NB4 (cell line): ENCODE measurements at regions not wholly inside any gene's neighbourhood (a gene's known extent, or its start where the extent isn't known, plus 50 kb on each side); places are given as distances from the start of the nearest gene placed in this dataset.
"Not testable (repeated sequence)": the region's sequence is repeated elsewhere in the genome, so short reads cannot be mapped to it uniquely, and the experiment has no call there.

Source experiments
- POLR2A ChIP-seq: IDR thresholded peaks from 2 replicates; pipeline ENCODE4 v1.6.1; 2011; ENCODE audit warnings: mild to moderate bottlenecking; ENCODE audit not compliant: insufficient read length; ENCODE audit errors: extremely low read depth
- TF ChIP-seq, protein P1 (sequence below): IDR thresholded peaks from one replicate; pipeline ENCODE4 v1.5.1; 2012; ENCODE audit warnings: low read depth, low read length

DNA sequence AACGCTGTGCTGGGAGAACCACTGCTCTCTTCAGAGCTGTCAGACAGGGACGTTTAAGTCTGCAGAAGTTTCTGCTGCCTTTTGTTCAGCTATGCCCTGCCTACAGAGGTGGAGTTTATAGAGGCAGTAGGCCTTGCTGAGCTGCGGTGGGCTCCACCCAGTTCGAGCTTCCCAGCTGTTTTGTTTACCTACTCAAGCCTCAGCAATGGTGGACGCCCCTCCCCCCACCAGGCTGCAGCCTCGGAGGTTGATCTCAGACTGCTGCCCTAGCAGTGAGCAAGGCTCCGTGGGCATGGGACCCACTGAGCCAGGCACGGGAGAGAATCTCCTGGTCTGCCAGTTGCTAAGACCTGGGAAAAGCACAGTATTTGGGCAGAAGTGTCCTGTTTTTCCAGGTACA lies 206.4 kb downstream of the EVX1 start:
- TF ChIP-seq, protein P1, sequence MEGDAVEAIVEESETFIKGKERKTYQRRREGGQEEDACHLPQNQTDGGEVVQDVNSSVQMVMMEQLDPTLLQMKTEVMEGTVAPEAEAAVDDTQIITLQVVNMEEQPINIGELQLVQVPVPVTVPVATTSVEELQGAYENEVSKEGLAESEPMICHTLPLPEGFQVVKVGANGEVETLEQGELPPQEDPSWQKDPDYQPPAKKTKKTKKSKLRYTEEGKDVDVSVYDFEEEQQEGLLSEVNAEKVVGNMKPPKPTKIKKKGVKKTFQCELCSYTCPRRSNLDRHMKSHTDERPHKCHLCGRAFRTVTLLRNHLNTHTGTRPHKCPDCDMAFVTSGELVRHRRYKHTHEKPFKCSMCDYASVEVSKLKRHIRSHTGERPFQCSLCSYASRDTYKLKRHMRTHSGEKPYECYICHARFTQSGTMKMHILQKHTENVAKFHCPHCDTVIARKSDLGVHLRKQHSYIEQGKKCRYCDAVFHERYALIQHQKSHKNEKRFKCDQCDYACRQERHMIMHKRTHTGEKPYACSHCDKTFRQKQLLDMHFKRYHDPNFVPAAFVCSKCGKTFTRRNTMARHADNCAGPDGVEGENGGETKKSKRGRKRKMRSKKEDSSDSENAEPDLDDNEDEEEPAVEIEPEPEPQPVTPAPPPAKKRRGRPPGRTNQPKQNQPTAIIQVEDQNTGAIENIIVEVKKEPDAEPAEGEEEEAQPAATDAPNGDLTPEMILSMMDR, result not testable (repeated sequence)
- TF ChIP-seq POLR2A, result not testable (repeated sequence)
